ENCODE measurements at regions not wholly inside any gene's neighbourhood (a gene's known extent, or its start where the extent isn't known, plus 50 kb on each side); places are given as distances from the start of the nearest gene placed in this dataset.
A peak's percentile ranks its signal among the peaks of the same experiment; 100 is the strongest.
"Not testable (repeated sequence)": the region's sequence is repeated elsewhere in the genome, so short reads cannot be mapped to it uniquely, and the experiment has no call there.

DNA sequence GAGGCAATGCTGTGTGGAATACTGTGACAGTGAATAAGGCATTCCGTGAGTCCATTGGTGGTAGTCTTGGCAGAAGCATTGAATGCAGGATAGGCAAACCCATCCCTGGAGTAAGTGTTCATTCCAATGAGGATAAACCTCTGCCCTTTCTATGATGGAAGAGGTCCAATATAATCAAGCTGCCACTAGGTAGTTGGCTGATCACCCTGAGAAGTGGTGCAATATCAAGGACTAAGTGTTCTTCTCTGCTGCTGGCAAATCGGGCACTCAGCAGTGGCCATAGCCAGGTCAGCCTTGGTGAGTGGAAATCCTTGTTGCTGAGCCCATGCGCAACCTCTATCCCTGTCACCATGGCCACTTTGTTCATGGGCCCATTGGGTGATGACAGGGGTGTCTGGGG, 70.1 kb downstream of the FBXO4 start:
- DNase-seq (ENCODE audit: low spot score) = no peak

DNA sequence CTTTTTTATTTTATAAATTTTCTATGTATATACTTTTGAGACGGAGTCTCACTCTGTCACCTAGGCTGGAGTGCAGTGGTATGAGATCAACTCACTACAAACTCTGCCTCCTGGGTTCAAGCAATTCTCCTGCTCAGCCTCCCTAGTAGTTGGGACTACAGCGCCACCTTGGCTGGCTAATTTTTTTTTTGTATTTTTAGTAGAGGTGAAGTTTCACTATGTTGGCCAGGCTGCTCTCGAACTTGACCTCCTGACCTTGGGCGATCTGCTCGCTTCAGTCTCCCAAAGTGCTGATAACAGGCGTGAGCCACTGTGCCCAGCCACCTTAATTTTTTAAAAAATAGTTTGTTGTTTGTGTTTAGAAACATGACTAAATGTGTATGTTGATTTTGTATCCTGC, 76.6 kb downstream of the FBXO4 start:
- DNase-seq (ENCODE audit: low spot score) = no peak

DNA sequence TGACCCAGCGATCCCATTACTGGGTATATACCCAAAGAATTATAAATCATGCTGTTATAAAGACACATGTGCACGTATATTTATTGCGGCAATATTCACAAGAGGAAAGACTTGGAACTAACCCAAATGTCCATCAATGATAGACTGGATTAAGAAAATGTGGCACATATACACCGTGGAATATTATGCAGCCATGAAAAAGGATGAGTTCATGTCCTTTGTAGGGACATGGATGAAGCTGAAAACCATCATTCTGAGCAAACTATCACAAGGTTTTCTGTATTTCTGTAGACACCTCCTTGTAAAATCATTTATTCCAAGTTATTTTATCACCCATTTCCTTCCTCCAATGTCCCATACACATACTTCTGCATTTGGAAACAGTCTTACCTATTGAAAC, 78.8 kb downstream of the FBXO4 start:
- not testable (repeated sequence) for DNase-seq (ENCODE audit: low spot score)

DNA sequence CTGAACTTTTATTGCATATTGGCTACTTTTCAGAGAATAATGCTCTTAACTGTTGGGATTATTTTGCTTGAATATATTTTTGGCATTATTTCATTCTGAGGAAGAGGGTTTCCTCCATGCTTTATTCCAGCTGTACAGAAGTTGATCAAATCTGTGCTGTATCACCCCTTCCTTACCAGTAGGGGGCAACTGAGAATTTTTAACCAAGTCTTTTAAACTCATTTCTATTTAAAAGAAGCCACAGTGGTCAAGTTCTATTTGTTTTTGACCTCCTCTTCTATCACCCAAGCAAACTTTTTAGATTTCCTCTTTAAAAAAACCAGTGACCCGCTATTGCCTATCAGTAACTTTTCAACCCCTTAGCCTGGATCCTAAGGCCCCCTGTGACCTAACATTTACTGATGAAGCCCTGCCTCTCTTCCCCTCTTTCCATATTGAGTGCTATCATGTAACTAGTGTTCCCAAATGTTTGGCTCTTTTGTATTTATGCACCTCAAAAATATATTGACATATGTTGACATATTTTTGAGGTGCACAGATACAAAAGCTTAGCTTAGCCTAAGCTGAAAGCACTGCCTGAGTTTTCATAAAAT, 80.6 kb downstream of the FBXO4 start:
- peak; percentile 40 for DNase-seq (ENCODE audit: low spot score)

DNA sequence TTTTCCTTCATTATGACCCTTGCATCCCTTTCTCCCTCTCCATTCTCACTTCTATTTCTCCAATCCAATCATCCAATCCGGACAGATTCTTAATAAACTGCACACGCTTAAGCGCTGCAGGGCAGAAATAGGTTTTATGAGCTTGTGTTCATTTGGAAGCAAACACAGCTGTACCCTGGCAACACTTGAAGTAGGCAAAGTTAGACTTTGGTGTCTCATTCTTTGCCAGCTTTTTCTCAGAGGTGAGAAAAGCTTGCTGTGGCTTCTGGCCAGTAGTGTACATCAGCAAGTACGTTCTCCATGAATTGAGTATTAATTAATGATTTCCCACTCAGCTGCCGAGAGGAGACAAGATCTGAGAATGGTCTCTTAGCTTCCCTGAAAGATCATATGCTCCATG, 88.5 kb downstream of the FBXO4 start:
- DNase-seq (ENCODE audit: low spot score) = no peak

DNA sequence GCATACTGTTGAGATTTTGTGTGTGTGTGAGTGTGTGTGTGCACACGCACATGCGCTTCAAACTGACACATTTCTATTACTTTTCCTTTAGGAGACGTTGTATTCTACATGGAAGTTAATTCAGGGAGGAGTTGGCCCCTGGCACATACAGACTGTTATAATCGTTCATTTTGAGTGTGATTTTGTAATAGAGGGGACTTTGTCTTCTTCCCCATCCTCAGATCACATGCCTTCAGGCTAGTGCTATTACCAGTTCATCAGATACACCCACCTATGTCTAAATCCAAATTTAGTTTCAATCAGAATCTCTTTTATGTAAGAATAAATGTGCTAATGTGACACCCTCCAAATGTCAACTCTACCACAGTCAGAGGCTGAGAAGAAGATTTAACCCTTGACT, 90.2 kb downstream of the FBXO4 start:
- DNase-seq (ENCODE audit: low spot score) = no peak

DNA sequence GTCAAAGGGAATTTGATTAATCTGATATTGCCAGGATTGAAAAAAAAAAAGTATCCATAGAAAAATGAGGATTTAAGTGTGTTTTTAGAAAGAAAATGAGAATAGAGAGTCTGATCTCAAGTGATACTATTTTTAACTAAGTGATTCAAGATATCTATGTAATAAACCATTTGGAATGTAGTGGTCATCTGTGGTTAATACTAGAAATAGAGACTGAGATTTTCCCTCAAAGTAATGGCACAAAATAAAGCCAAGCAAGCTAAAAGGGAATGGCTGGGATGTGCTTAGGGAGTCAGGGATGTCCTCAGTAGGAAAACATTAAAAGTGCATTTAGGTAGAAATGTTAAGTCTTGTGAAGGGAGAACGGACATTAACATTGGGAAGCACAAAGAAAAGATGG, 90.6 kb downstream of the FBXO4 start:
- DNase-seq (ENCODE audit: low spot score) = peak; percentile 24

DNA sequence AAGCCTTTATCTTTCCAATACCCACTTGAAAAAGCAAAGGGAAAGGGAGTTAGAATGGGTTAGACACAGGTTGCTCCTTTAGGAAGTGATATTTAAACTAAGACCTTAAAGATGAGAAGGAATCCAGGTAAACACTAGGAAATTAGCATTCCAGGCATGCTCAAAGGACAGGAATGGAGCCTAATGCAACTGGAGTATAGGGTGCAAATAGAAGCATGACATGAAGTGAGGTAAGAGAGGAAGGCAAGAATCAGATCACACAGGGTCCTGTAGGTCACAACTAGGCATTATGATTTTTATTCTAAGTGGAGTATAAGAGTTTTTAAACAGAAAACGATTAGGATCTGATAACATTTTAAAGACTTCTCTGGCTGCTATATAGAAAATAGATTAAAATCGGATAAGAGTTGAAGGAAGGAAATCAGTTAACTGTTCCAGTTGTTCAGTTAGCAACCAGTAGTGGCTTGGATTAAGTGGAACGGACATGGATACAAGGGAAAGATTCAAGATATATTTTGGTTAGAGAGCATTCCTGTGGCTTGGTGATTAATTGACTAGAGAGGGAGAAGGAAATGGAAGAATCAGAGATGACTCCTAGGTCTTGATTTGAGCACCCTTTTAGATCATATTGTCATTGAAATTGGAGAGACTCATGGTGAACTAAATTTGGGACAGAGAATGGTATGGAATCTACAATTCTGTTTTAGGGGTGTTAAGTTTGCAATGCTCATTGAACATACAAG, 95.9 kb downstream of the FBXO4 start:
- peak; percentile 22 for DNase-seq (ENCODE audit: low spot score)

DNA sequence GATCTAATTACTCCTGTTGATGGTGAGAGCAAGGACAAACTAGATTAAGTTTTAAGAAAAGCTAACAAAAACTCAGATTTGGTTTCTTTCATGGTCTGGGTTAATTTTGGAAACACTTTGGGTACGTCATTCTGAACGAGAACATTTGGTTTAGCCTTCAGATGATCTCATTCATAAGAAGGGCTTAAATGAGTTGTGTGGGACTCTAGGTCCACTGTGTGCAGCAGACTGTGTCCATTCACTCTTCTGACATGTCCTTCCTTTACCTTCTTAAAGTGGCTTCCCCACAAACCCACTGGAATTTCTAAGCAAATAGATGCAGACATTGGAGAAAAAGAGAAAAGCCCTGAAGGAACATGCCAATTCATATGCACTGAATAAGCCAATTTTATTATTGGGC, 96.8 kb downstream of the FBXO4 start:
- no peak for DNase-seq (ENCODE audit: low spot score)

DNA sequence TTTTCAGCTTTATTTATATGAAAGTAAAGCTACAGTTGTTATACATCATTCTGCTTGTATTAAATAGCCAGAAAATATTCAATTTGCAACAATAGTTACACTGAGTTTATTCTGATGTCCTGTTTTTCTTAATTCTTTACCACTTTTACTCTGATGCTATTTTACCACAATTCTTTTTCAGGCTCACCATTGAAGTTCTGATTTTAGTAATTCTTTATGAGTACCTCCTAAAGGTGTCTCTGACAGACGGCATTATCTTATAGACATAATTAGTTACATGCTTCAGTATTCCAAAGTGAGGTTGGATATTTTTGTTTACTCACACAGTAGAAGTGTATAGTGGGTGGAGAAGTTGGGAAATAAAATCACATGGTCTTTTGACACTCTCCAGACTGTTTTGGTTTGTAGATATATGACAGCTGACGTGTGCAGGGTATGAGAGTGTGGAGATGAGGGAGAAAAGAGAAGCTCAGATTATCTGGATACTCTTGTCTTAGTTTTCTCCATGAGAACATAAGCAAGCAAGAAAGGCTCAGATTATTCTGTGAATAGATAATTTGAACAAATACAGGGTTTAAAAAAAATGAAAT, 97.4 kb downstream of the FBXO4 start:
- no peak for DNase-seq (ENCODE audit: low spot score)

DNA sequence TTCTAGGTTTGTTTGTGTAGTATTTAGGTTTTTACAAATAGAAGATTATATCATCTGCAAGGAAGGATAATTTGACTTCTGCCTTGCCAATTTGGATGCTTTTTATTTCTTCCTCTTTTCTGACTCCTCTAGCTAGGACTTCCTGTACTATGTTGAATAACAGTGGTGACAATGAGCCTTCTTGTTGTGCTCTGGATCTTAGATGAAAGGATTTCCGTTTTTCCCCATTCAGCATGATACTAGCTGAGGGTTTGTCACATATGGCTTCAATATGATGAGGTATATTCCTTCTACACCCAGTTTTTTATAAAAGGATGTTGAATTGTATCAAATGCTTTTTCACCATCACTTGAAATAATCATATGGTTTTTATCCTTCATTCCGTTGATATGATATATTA, 101.4 kb downstream of the FBXO4 start:
- DNase-seq (ENCODE audit: low spot score) = no peak

DNA sequence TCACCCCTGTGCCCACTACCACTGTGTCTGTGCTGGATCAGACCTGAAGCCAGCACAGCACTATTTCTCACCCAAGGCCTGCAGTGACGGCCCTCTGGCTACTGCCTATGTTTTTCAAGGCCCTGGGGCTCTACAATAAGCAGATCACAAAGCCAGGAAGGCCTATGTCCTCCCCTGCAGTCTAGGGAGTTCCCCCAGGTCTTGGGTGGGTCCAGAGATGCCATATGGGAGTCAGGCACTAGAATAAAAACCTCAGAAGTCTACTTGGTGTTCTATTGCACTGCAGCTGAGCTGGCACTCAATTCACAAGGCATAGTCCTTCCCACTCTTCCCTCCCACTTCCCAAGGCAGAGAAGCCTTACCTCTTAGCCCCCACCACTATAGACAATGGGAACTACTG, 107.1 kb downstream of the FBXO4 start:
- no peak for DNase-seq (ENCODE audit: low spot score)

DNA sequence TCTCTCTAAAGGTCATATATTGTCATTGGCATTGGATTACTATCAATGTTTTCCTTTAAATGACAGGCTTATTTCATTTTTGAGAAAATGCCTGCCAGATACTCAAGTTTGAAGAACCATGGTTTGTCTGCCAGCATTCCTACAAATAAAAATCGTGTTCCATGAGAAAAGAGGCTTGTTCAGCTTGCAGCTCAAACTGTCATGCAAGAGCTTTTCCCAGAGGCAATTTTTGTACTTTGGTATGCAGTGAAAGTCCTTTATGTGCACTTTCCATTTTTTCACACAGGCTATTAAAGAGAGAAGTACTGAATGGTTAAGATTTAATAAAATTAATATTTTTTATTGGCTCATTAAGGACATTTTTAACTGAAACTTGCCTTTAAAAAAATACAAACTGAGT, 110.4 kb downstream of the FBXO4 start:
- no peak for DNase-seq (ENCODE audit: low spot score)

DNA sequence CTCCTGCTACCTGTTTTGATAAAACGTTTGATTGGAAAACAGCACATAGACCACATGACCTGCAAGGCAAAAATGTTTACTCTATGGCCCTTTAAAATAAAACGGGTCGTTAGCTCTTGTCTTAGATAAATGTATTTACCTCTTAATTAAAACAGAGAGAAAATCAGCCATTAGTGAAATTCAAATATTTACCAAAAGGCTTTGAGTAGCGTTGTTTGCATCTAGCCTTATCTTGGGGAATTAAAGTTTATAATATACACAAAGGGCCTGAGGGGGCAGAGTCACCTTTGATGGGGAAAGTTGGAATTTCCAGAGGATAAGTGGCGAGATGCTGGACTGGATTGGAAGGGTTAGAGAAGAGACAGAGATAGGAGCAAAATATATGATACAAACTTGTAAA, 111.3 kb downstream of the FBXO4 start:
- no peak for DNase-seq (ENCODE audit: low spot score)

DNA sequence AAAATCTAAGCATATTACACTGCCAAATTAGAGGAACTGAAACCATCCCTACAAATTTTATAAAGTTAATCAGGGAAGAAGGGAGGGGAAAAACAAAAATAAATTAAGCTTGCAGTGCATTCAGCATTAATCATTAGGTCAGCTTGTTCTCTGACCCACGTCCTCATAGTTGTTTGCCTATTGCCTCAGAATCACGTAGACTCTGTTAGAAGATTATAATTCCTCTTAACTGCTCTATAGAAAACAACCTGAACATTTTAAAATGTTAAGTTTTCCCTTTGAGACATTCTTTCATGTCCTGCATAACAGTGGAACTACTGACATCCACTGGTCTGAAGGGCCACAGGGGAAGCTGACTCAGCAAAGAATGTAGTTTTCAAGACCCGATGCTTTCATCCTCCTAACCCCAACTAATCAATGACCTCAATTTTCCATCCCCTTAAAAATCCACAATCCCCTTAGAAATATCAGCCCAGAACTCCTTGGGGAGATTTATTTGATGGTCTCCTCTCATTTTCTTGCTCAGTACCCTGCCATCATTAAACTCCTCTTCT, 112.4 kb downstream of the FBXO4 start:
- DNase-seq (ENCODE audit: low spot score) = no peak

DNA sequence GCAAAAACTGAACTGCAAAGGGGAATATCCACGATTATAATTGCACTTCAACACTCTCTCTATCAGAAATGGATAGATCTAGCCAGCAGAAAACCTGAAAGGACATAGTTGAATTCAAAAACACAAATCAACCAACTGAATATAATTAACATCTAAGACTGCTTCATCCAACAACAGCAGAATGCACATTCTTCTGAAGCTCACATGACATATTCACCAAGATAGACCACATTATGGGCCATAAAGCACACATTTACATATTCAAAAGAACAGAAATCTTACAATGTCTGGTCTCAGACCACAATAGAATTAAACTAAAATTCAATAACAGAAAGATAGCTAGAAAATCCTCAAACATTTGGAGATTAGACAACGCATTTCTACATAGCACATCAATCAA, 118.3 kb downstream of the FBXO4 start:
- no peak for DNase-seq (ENCODE audit: low spot score)

DNA sequence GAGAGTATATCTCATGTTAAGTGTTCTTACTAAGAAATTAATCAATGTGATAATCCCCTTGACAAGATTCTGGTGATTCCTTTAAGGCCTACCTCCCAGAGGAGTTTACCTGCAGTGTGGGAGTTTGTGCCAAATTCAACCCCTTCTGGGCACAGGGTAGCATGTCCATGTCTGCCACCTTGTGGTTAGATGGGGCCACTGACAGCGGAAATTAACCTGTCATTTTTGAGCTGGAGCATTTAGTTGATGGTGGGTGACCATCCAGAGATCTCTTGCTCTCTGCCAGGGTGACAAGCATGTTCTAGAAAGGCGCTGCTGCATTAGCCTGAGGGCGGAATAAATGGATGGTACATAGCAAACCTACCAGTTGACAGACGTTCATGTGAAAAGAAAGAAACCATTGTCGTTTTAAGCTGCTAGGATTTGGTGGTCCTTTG, 132.2 kb downstream of the FBXO4 start:
- peak; percentile 59 for DNase-seq (ENCODE audit: low spot score)

DNA sequence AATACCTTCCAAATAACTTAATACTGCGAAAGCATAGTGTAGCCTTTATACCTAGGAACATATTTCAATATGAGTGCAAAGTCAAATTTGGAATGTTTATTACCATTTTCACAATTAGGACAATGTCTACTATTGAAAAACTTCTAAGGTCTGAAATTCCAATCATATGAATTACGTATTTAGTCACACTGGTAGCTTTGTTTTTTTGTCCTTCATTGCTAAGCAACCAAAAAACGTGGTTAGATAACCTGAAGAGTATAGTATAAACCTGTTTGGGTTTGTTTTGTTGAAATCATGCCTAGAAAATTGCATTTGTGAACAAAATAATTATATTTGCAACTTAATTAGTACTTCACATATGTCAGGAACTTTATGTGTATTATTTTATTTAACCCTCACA, 134.2 kb downstream of the FBXO4 start:
- DNase-seq (ENCODE audit: low spot score) = no peak

DNA sequence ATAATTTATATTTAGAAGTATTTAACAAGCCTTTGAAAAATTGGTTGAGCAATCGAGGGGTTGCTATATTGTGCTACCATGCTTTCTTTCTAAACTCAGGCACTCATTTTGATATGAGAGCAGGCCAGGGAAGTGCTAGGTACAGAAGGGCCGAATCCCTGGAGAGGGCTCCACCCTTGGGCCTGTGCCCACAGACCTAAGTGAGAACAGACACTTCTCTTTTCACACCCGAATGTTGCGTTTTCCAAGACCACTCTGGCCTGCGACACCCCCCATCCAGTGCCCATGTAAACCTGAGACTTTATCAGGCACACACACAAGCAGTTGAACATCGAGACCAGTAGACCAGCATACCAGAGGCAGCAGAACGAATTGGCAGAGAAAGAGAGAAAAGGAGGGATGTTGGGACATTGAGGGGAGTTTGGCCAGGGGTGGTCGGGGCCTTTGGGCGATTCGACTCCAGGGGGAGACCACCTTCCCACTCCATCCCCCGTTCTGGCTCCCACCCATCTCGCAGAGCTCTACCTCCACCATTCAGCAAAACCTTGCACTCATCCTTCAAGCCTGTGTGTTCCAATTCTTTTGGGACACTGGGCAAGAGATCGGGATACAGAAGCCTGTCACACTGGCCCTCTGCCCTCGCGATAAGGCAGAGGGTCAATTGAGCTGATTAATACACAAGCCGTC, 134.8 kb downstream of the FBXO4 start:
- DNase-seq (ENCODE audit: low spot score) = no peak

DNA sequence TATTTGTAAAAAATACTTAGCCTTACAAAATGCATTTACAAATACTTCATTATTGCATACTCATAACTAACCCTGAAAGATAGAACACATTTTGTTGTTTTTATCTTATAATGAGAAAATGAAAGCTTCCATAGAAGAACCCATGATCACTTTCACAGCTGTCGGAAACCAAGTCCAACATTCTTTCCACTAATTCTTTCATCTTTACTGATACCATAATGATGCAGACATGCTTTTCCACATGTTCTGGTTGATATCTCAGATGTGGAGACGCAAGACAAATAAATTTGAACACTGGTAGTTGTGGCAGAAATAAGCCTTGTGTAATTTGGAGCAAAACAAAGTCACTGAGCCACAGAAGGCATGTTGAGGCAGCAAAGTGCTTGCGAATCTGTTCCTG, 136.0 kb downstream of the FBXO4 start:
- DNase-seq (ENCODE audit: low spot score) = no peak

DNA sequence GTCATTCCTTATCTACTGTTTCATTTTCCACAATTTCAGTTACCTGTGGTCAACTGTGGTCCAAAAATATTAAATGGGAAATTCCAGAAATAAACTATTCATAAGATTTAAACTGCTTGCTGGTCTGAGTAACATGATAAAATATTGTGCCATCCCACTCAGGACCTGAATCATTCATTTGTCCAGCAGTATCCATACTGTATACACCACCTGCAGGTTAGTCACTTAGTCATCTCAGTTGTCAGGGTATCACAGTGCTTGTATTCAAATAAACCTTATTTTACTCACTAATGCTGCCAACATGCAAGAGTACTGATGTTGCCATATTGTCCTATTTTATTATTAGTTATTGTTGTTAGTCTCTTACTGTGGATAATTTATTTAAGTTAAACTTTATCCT, 139.7 kb downstream of the FBXO4 start:
- DNase-seq (ENCODE audit: low spot score) = no peak

DNA sequence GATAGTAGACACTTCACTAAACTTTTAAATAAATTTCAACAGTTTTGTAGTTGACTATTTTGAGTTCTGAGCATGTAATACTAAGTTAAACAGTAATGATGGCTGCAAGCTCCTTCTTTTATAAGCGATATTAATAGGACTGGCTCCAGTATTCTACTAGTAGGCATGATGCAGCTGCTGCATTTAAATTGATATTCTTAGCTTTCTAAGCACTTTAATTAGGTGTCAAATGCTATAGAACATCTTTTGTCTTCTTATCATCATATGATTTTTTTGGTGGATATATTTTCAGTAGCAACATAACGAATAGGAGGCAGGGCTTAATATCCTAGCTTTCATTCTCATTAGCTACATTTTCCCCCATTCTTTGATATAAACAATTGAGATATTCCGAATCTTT, 141.1 kb downstream of the FBXO4 start:
- no peak for DNase-seq (ENCODE audit: low spot score)

DNA sequence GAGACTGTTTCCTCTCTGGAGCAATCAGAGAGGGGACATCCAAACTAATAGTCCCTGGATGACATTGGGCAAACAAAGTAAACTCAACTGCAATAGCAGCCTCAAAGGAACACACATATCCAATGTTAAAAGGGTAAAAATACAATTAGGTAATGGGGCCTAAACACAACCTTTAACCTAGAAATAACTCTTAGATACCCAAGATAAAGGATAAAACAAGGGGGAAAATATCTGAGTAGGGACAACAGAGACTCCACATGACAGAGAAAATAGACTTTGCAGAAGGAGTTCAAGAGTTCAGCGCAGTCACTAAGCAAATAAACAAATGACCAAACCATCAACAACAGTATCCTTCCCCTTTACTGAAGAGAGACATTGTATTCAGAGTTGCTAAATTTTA, 149.3 kb downstream of the FBXO4 start:
- no peak for DNase-seq (ENCODE audit: low spot score)
